ENCODE measurements at regions not wholly inside any gene's neighbourhood (a gene's known extent, or its start where the extent isn't known, plus 50 kb on each side); places are given as distances from the start of the nearest gene placed in this dataset.

DNA sequence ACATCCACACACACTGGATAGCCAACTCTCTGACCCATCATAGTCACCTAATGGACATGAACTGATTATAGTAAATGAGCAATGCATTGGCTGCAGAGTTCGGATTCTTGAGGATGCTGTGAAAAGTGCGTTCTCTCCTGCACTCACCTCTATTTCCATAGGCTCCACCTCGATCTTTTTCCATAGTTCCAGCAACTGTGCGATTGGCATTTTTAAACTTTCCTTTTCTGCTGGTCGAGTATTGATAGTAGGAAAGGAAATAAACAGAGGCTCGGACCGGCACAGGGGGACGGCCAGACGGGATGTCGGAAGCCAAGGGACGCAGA, 94.4 kb downstream of the RNASET2 start:
- intact Hi-C loops (cut with DNase I) = no loop called here
- no peaks in the 10 kb centered on the region for H3K9me3 ChIP-seq
- peak in 2 of 8 donors; percentile 67 to 75 for ATAC-seq
- TF ChIP-seq, protein P1, sequence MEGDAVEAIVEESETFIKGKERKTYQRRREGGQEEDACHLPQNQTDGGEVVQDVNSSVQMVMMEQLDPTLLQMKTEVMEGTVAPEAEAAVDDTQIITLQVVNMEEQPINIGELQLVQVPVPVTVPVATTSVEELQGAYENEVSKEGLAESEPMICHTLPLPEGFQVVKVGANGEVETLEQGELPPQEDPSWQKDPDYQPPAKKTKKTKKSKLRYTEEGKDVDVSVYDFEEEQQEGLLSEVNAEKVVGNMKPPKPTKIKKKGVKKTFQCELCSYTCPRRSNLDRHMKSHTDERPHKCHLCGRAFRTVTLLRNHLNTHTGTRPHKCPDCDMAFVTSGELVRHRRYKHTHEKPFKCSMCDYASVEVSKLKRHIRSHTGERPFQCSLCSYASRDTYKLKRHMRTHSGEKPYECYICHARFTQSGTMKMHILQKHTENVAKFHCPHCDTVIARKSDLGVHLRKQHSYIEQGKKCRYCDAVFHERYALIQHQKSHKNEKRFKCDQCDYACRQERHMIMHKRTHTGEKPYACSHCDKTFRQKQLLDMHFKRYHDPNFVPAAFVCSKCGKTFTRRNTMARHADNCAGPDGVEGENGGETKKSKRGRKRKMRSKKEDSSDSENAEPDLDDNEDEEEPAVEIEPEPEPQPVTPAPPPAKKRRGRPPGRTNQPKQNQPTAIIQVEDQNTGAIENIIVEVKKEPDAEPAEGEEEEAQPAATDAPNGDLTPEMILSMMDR (IDR thresholded peaks at IDR 0.05) = no peak
- H3K4me3 ChIP-seq = peak overlapping the region; percentile 45 to 89 (median 58)
- no peak for DNase-seq
- H3K36me3 ChIP-seq = no peaks in the 10 kb centered on the region
- 3% methylated on average over 11 of the region's 11 CpGs for WGBS, 2 donors
- peak overlapping the region in 9 of 10 donors; percentile 24 to 69 (median 41) for H3K27ac ChIP-seq
- peaks cover 6 to 53% (median 27%) of the 10 kb centered on the region in 7 donors for H3K27me3 ChIP-seq
- peaks cover 0 to 21% (median 9%) of the 10 kb centered on the region in 9 donors for H3K4me1 ChIP-seq

DNA sequence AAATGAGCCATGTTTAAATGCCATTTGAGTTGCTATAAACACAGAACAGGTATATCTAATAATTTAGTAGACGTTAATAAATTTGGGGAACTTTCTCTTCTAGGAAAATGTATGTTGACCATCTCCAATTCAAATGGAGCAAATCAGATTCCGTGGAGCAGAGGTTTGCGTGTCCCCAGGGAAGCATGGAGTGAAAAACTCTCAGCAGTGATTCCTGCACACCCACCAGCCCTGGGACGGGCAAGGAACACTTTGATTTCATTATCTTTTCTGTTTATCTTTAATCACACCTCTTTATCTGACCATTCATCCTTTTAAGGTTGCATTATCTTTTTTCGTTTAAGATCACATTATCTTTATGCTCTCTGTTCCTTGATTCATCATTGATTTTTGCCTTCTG, 95.0 kb downstream of the RNASET2 start:
- 61 to 69% methylated on average over 5 of the region's 5 CpGs for WGBS, 2 donors
- Histone ChIP-seq H3K27ac (no peak overlapping the region), H3K4me1 (peaks cover 0 to 21% (median 9%) of the 10 kb centered on the region in 9 donors), H3K36me3 (no peaks in the 10 kb centered on the region), H3K27me3 (peaks cover 6 to 53% (median 27%) of the 10 kb centered on the region in 7 donors), H3K4me3 (peak overlapping the region in 4 of 10 donors; percentile 56 to 89 (median 63)), H3K9me3 (no peaks in the 10 kb centered on the region)
- no peak for DNase-seq
- intact Hi-C loops (cut with DNase I) = no loop called here
- TF ChIP-seq, protein P1 (IDR thresholded peaks at IDR 0.05) = no peak
- no peak for ATAC-seq

DNA sequence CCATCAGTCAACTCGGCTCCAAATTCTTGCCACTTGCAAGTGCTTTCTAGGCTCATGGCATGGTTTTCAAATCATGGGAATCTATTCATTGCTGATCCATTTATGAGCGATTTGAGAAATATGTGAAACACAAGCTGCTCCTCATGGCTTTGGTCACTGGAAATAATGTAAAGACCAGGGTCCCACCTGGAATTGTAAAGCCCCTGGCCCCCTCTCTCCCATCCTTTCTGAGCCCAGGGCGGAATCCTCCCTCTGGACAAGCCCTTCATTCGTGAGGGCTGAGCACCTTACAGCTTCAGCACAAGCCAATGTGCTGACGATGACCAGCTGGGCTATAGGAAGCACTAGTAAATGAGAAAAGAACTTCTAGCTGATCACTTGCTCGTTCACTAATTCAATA, 96.0 kb downstream of the RNASET2 start:
- no peaks in the 10 kb centered on the region for H3K36me3 ChIP-seq
- no peak overlapping the region for H3K27ac ChIP-seq
- no peaks in the 10 kb centered on the region for H3K9me3 ChIP-seq
- no peak for DNase-seq
- TF ChIP-seq, protein P1 (IDR thresholded peaks at IDR 0.05) = no peak
- no peak overlapping the region for H3K4me3 ChIP-seq
- peaks cover 6 to 53% (median 27%) of the 10 kb centered on the region in 7 donors for H3K27me3 ChIP-seq
- 58 to 60% methylated on average over 6 of the region's 6 CpGs for WGBS, 2 donors
- intact Hi-C loops (cut with DNase I) = no loop called here
- H3K4me1 ChIP-seq = peaks cover 0 to 21% (median 9%) of the 10 kb centered on the region in 9 donors
- no peak for ATAC-seq

DNA sequence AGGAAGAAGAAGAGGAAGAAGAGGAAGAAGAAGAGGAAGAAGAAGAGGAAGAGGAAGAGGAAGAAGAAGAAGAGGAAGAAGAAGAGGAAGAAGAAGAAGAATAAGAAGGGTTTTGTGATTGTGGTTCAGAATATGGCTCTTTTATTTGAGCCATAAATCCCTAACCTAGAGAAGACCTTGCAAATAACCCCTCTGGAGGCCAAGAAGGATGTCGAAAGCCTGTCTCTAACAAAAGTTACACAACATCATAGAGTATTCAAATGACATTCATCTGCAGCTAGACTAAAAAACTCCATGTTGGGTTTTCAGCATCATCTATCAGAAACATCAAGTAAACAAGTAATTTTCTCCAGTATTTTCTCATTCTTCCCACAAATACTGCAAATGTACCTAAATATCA, 100.9 kb downstream of the RNASET2 start:
- Histone ChIP-seq H3K4me3 (no peak overlapping the region), H3K27ac (no peak overlapping the region), H3K9me3 (no peaks in the 10 kb centered on the region), H3K36me3 (no peaks in the 10 kb centered on the region), H3K27me3 (peaks cover 0 to 11% (median 4%) of the 10 kb centered on the region in 7 donors), H3K4me1 (peaks cover 0 to 12% (median 0%) of the 10 kb centered on the region in 9 donors)
- ATAC-seq = no peak
- TF ChIP-seq, protein P1 (IDR thresholded peaks at IDR 0.05) = no peak
- WGBS, 2 donors = 89 to 92% methylated on average over 1 of the region's 1 CpG
- no peak for DNase-seq
- intact Hi-C loops (cut with DNase I) = no loop called here

Data from heart right ventricle (tissue), 16 donors.